ENCODE measurements at regions not wholly inside any gene's neighbourhood (a gene's known extent, or its start where the extent isn't known, plus 50 kb on each side); places are given as distances from the start of the nearest gene placed in this dataset.

DNA sequence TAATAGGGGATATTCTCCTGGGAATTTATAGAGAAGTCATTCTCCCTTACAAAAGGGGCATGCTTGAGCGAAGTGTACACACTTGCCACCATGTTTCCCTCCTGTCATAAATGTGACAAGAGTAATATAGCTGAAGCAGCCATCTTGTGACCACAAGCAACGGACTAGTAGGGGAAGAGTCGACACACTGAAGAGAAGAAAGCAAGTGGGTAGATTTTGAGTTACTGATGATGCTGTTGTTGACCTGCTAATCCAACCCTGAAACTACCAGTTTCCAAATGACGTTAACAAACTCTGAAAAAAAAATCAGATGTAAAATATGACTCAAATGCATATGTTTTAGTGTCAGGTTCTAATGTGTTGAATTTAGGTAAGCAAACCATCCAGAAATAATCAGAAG lies 350.4 kb downstream of the CDH10 start:
- no peaks in the 10 kb centered on the region for H3K4me1 ChIP-seq
- 44 to 48% methylated on average over 4 of the region's 4 CpGs for WGBS, 2 donors
- intact Hi-C loops (cut with DNase I; ENCODE audit: low total_unique reads): no loop called here
- H3K27ac ChIP-seq: no peak overlapping the region
- H3K27me3 ChIP-seq: no peaks in the 10 kb centered on the region
- TF ChIP-seq, protein P1, sequence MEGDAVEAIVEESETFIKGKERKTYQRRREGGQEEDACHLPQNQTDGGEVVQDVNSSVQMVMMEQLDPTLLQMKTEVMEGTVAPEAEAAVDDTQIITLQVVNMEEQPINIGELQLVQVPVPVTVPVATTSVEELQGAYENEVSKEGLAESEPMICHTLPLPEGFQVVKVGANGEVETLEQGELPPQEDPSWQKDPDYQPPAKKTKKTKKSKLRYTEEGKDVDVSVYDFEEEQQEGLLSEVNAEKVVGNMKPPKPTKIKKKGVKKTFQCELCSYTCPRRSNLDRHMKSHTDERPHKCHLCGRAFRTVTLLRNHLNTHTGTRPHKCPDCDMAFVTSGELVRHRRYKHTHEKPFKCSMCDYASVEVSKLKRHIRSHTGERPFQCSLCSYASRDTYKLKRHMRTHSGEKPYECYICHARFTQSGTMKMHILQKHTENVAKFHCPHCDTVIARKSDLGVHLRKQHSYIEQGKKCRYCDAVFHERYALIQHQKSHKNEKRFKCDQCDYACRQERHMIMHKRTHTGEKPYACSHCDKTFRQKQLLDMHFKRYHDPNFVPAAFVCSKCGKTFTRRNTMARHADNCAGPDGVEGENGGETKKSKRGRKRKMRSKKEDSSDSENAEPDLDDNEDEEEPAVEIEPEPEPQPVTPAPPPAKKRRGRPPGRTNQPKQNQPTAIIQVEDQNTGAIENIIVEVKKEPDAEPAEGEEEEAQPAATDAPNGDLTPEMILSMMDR (IDR thresholded peaks at IDR 0.05): no peak
- TF ChIP-seq POLR2A (IDR thresholded peaks at IDR 0.05): no peak
- no peaks in the 10 kb centered on the region for H3K36me3 ChIP-seq (ENCODE audit: low read depth, missing control alignments)
- H3K4me3 ChIP-seq: no peak overlapping the region
- H3K9me3 ChIP-seq: no peaks in the 10 kb centered on the region
- no peak for DNase-seq

DNA sequence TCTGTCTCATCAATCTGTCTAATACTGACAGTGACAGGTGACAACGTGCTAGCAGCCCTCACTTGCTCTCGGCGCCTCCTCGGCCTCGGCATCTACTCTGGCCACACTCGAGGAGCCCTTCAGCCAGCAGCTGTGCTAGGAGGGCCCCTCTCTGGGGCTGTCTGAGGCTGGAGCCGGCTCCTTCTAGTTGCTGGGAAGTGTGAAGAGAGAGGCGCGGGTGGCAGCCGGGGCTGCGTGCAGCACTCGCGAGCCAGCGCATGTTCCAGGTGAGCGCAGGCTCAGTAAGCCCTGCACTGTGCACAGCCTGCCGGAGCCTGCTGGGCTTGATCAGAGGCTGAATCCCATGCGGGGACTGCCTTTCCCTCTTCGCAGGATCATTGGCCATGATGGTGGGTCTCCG lies 330.7 kb downstream of the CDH10 start:
- Histone ChIP-seq H3K27me3 (no peaks in the 10 kb centered on the region), H3K27ac (no peak overlapping the region), H3K4me1 (no peaks in the 10 kb centered on the region), H3K4me3 (no peak overlapping the region), H3K9me3 (no peaks in the 10 kb centered on the region), H3K36me3 (ENCODE audit: low read depth, missing control alignments) (no peaks in the 10 kb centered on the region)
- WGBS, 2 donors: 86 to 91% methylated on average over 14 to 19 of the region's 19 CpGs
- intact Hi-C loops (cut with DNase I; ENCODE audit: low total_unique reads): no loop called here
- DNase-seq: no peak
- no peak for TF ChIP-seq POLR2A (IDR thresholded peaks at IDR 0.05)
- TF ChIP-seq, protein P1 (IDR thresholded peaks at IDR 0.05): no peak

DNA sequence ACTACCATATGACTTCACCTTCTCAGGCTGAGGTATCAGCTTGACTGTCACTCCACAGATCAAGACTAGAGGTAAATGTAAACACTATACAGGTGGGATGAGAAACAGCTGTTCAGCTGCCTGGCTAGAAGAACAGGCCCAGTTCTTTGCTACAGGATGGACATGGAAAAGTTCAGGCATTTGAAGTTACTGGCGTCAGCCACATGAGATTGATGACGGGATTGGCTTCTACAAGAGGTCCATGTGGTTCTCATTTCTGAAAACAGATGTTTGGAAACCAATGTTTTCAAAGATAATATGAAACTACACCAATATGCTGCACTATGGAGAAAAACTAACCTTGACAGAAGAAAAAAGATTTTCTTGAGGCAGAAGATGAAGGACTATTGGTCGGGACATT lies 324.1 kb downstream of the CDH10 start:
- no peaks in the 10 kb centered on the region for H3K9me3 ChIP-seq
- TF ChIP-seq, protein P1 (IDR thresholded peaks at IDR 0.05): no peak
- no peak for TF ChIP-seq POLR2A (IDR thresholded peaks at IDR 0.05)
- intact Hi-C loops (cut with DNase I; ENCODE audit: low total_unique reads): no loop called here
- H3K27me3 ChIP-seq: no peaks in the 10 kb centered on the region
- H3K4me3 ChIP-seq: no peak overlapping the region
- 82% methylated on average over 3 of the region's 3 CpGs for WGBS, 2 donors
- no peaks in the 10 kb centered on the region for H3K36me3 ChIP-seq (ENCODE audit: low read depth, missing control alignments)
- H3K27ac ChIP-seq: no peak overlapping the region
- DNase-seq: no peak
- H3K4me1 ChIP-seq: no peaks in the 10 kb centered on the region

DNA sequence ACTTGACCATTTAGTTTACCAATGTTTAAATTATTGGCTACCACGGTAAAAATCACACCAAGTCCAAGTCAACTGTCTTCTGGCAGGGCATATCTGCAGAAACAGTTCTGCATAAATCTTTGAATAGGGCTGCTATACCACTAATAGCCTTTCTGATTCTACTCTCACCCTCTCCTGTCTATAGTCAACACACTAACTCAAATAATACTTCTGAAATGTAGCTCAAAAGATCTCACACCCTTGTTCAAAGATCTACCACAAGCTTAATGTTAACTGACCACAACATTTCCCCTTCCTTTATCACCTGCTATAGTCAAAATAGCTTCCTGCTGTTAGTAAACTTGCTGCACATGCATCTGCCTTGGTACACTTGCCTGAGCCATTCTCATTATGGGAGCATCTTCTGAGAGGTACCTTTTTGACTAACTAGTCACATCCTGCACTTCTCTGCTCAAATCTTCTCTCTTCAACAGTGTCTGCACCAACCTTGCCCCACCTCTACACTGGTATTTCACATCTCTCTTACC lies 319.4 kb downstream of the CDH10 start:
- no peaks in the 10 kb centered on the region for H3K27me3 ChIP-seq
- no peak for TF ChIP-seq POLR2A (IDR thresholded peaks at IDR 0.05)
- TF ChIP-seq, protein P1 (IDR thresholded peaks at IDR 0.05): no peak
- H3K4me3 ChIP-seq: no peak overlapping the region
- H3K9me3 ChIP-seq: no peaks in the 10 kb centered on the region
- no peak for DNase-seq
- H3K4me1 ChIP-seq: no peaks in the 10 kb centered on the region
- intact Hi-C loops (cut with DNase I; ENCODE audit: low total_unique reads): no loop called here
- WGBS, 2 donors: 75 to 87% methylated on average over 1 of the region's 1 CpG
- H3K27ac ChIP-seq: no peak overlapping the region
- H3K36me3 ChIP-seq (ENCODE audit: low read depth, missing control alignments): no peaks in the 10 kb centered on the region

DNA sequence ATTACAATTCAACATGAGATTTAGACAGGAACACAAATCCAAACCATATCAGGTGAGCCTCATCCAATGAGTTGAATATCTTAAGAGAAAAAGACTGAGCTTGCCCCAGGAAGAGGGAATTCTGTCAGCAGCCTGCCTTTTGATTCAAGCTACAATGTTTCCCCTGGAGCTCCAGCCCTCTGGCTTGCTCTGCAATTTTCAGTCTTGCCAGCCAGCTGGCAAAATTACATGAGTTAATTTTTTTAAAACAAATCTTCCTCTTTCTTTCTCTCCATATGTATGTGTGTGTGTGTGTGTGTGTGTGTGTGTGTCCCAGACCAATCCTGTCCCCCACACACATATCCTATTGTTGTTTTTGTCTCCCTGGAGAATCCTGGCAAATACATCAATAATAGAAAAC lies 313.2 kb downstream of the CDH10 start:
- Histone ChIP-seq H3K27ac (no peak overlapping the region), H3K36me3 (ENCODE audit: low read depth, missing control alignments) (no peaks in the 10 kb centered on the region), H3K4me3 (no peak overlapping the region), H3K27me3 (no peaks in the 10 kb centered on the region), H3K9me3 (no peaks in the 10 kb centered on the region), H3K4me1 (no peaks in the 10 kb centered on the region)
- intact Hi-C loops (cut with DNase I; ENCODE audit: low total_unique reads): no loop called here
- TF ChIP-seq, protein P1 (IDR thresholded peaks at IDR 0.05): no peak
- no peak for TF ChIP-seq POLR2A (IDR thresholded peaks at IDR 0.05)
- no peak for DNase-seq
